ENCODE measurements at regions not wholly inside any gene's neighbourhood (a gene's known extent, or its start where the extent isn't known, plus 50 kb on each side); places are given as distances from the start of the nearest gene placed in this dataset.

- Histone ChIP-seq H3K36me3 (no peaks in the 10 kb centered on the region), H3K4me3 (no peak overlapping the region), H3K4me1 (no peaks in the 10 kb centered on the region), H3K27ac (no peak overlapping the region), H3K9me3 (no peaks in the 10 kb centered on the region), H3K27me3 (no peaks in the 10 kb centered on the region)
- WGBS, 2 donors, result 79 to 80% methylated on average over 7 of the region's 7 CpGs
- TF ChIP-seq POLR2A (IDR thresholded peaks at IDR 0.05) (no peak), EP300 (IDR thresholded peaks at IDR 0.05) (no peak), POLR2AphosphoS5 (IDR thresholded peaks at IDR 0.05) (no peak)
- TF ChIP-seq, protein P1, sequence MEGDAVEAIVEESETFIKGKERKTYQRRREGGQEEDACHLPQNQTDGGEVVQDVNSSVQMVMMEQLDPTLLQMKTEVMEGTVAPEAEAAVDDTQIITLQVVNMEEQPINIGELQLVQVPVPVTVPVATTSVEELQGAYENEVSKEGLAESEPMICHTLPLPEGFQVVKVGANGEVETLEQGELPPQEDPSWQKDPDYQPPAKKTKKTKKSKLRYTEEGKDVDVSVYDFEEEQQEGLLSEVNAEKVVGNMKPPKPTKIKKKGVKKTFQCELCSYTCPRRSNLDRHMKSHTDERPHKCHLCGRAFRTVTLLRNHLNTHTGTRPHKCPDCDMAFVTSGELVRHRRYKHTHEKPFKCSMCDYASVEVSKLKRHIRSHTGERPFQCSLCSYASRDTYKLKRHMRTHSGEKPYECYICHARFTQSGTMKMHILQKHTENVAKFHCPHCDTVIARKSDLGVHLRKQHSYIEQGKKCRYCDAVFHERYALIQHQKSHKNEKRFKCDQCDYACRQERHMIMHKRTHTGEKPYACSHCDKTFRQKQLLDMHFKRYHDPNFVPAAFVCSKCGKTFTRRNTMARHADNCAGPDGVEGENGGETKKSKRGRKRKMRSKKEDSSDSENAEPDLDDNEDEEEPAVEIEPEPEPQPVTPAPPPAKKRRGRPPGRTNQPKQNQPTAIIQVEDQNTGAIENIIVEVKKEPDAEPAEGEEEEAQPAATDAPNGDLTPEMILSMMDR (IDR thresholded peaks at IDR 0.05), result no peak
- no peak for ATAC-seq (ENCODE audit: low FRiP score in 2 of 2)
- DNase-seq, result no peak
Observed at GRCh38 chr14:30287579-30288445, 271.1 kb upstream of the G2E3 start.

GRCh38 chr14:30290001-30290400, 269.0 kb upstream of the G2E3 start:
- Histone ChIP-seq H3K4me1 (no peaks in the 10 kb centered on the region), H3K27ac (no peak overlapping the region), H3K9me3 (no peaks in the 10 kb centered on the region), H3K4me3 (no peak overlapping the region), H3K36me3 (no peaks in the 10 kb centered on the region), H3K27me3 (no peaks in the 10 kb centered on the region)
- no peak for ATAC-seq (ENCODE audit: low FRiP score in 2 of 2)
- DNase-seq, result no peak
- WGBS, 2 donors, result 42 to 58% methylated on average over 3 of the region's 3 CpGs
- TF ChIP-seq POLR2AphosphoS5 (IDR thresholded peaks at IDR 0.05), result no peak
- TF ChIP-seq POLR2A (IDR thresholded peaks at IDR 0.05), result no peak
- no peak for TF ChIP-seq EP300 (IDR thresholded peaks at IDR 0.05)
- TF ChIP-seq, protein P1 (IDR thresholded peaks at IDR 0.05), result no peak

- no peaks in the 10 kb centered on the region for H3K36me3 ChIP-seq
- TF ChIP-seq POLR2AphosphoS5 (IDR thresholded peaks at IDR 0.05), result no peak
- no peak for TF ChIP-seq POLR2A (IDR thresholded peaks at IDR 0.05)
- TF ChIP-seq EP300 (IDR thresholded peaks at IDR 0.05), result no peak
- TF ChIP-seq, protein P1 (IDR thresholded peaks at IDR 0.05), result no peak
- DNase-seq, result no peak
- WGBS, 2 donors, result 73 to 89% methylated on average over 2 of the region's 2 CpGs
- no peaks in the 10 kb centered on the region for H3K4me1 ChIP-seq
- no peak overlapping the region for H3K27ac ChIP-seq
- no peaks in the 10 kb centered on the region for H3K9me3 ChIP-seq
- no peaks in the 10 kb centered on the region for H3K27me3 ChIP-seq
- no peak for ATAC-seq (ENCODE audit: low FRiP score in 2 of 2)
- no peak overlapping the region for H3K4me3 ChIP-seq
Observed at GRCh38 chr14:30291216-30291615, 267.7 kb upstream of the G2E3 start.

GRCh38 chr14:30292541-30292940, 266.4 kb upstream of the G2E3 start:
- H3K9me3 ChIP-seq, result no peaks in the 10 kb centered on the region
- TF ChIP-seq POLR2AphosphoS5 (IDR thresholded peaks at IDR 0.05), result no peak
- TF ChIP-seq, protein P1 (IDR thresholded peaks at IDR 0.05), result no peak
- no peak for TF ChIP-seq EP300 (IDR thresholded peaks at IDR 0.05)
- TF ChIP-seq POLR2A (IDR thresholded peaks at IDR 0.05), result no peak
- H3K4me1 ChIP-seq, result no peaks in the 10 kb centered on the region
- no peak for ATAC-seq (ENCODE audit: low FRiP score in 2 of 2)
- no peak for DNase-seq
- H3K27ac ChIP-seq, result no peak overlapping the region
- H3K27me3 ChIP-seq, result no peaks in the 10 kb centered on the region
- 80 to 82% methylated on average over 3 of the region's 3 CpGs for WGBS, 2 donors
- H3K36me3 ChIP-seq, result no peaks in the 10 kb centered on the region
- no peak overlapping the region for H3K4me3 ChIP-seq

GRCh38 chr14:30295980-30296379, 263.0 kb upstream of the G2E3 start:
- DNase-seq, result peak in 1 of 2 donors; percentile 68
- Histone ChIP-seq H3K4me3 (no peak overlapping the region), H3K4me1 (peaks cover 0 to 4% (median 0%) of the 10 kb centered on the region in 4 donors), H3K9me3 (no peaks in the 10 kb centered on the region), H3K27ac (no peak overlapping the region), H3K27me3 (no peaks in the 10 kb centered on the region), H3K36me3 (no peaks in the 10 kb centered on the region)
- ATAC-seq (ENCODE audit: low FRiP score in 2 of 2), result peak; percentile 13 to 87
- peak in 1 of 2 donors; percentile 8 for TF ChIP-seq POLR2AphosphoS5 (IDR thresholded peaks at IDR 0.05)
- TF ChIP-seq, protein P1 (IDR thresholded peaks at IDR 0.05), result no peak

Measured in upper lobe of left lung (tissue), 6 donors.